Left ventricle myocardium inferior (tissue), 1 donor: ENCODE measurements at regions not wholly inside any gene's neighbourhood (a gene's known extent, or its start where the extent isn't known, plus 50 kb on each side); places are given as distances from the start of the nearest gene placed in this dataset.

Source experiments
- DNase-seq: peaks from one replicate; pipeline ENCODE4 v3.0.0-alpha.2; 2020
- H3K27ac ChIP-seq: fragments of 200-600 bp; replicated peaks from 2 replicates; pipeline ENCODE4 v1.8.0; 2021
- H3K27me3 ChIP-seq: fragments of 200-600 bp; 2 replicates; pipeline ENCODE4 v1.8.0; 2021; ENCODE audit warnings: low read depth
- H3K36me3 ChIP-seq: fragments of 200-600 bp; 2 replicates; pipeline ENCODE4 v1.8.0; 2021
- H3K4me1 ChIP-seq: fragments of 200-600 bp; 2 replicates; pipeline ENCODE4 v1.8.0; 2021
- H3K4me3 ChIP-seq: fragments of 200-600 bp; 2 replicates; pipeline ENCODE4 v1.8.0; 2021; ENCODE audit warnings: mild to moderate bottlenecking, moderate library complexity
- H3K9me3 ChIP-seq: fragments of 200-600 bp; replicated peaks from 2 replicates; pipeline ENCODE4 v1.8.0; 2021
- CTCF ChIP-seq: fragments of 200-600 bp; IDR thresholded peaks from 2 replicates; pipeline ENCODE4 v1.8.0; 2021; ENCODE audit warnings: antibody characterized with exemption, mild to moderate bottlenecking, borderline replicate concordance
- intact Hi-C: fragments of 100-400 bp; cut with micrococcal nuclease; formaldehyde crosslinking; loops from one replicate; pipeline ENCODE4 v1.11.0; 2022
- donor health status: DM: no; HTN: yes; CAD: no; lungs with severe emphysema.

- Histone ChIP-seq H3K4me3 (no peak overlapping the region), H3K9me3 (no peaks in the 10 kb centered on the region), H3K27ac (no peak overlapping the region), H3K4me1 (no peaks in the 10 kb centered on the region), H3K27me3 (no peaks in the 10 kb centered on the region), H3K36me3 (no peaks in the 10 kb centered on the region)
- no peak for TF ChIP-seq CTCF
- DNase-seq, result no peak
- intact Hi-C loops, result no loop called here
These were observed 156.2 kb upstream of the SPAG17 start for GRCh38 chr1:118340928-118341910.

- DNase-seq, result no peak
- H3K4me3 ChIP-seq, result no peak overlapping the region
- intact Hi-C loops, result no loop called here
- no peak overlapping the region for H3K27ac ChIP-seq
- no peak for TF ChIP-seq CTCF
- H3K36me3 ChIP-seq, result no peaks in the 10 kb centered on the region
- no peaks in the 10 kb centered on the region for H3K4me1 ChIP-seq
- H3K9me3 ChIP-seq, result no peaks in the 10 kb centered on the region
- H3K27me3 ChIP-seq, result no peaks in the 10 kb centered on the region
These were observed 154.5 kb upstream of the SPAG17 start for GRCh38 chr1:118339400-118340124.

DNA sequence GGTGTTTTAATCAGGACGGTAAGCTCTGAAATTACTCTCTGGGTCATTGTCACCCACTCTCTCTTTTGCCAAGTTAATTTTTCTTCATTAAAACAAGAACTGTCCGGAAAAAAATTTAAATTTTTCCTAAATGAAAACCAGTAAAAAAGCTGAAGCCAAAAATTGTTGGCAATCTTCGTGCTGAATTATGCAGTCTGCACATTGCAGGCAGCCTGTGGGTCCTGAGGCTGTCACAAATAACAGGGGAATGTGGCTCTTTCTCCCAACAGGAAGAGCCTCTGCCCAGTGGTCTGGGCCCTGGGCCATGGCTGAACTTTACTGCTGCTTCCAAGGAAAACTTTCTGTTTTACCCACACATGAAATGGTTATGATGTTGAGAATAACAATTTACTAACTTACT lies 153.9 kb upstream of the SPAG17 start:
- Histone ChIP-seq H3K4me1 (no peaks in the 10 kb centered on the region), H3K4me3 (no peak overlapping the region), H3K27me3 (no peaks in the 10 kb centered on the region), H3K36me3 (no peaks in the 10 kb centered on the region), H3K27ac (no peak overlapping the region), H3K9me3 (no peaks in the 10 kb centered on the region)
- no peak for TF ChIP-seq CTCF
- no peak for DNase-seq
- intact Hi-C loops, result no loop called here

GRCh38 chr1:118337346-118337745 lies 152.3 kb upstream of the SPAG17 start:
- no peak overlapping the region for H3K4me3 ChIP-seq
- no peak for TF ChIP-seq CTCF
- intact Hi-C loops, result no loop called here

DNA sequence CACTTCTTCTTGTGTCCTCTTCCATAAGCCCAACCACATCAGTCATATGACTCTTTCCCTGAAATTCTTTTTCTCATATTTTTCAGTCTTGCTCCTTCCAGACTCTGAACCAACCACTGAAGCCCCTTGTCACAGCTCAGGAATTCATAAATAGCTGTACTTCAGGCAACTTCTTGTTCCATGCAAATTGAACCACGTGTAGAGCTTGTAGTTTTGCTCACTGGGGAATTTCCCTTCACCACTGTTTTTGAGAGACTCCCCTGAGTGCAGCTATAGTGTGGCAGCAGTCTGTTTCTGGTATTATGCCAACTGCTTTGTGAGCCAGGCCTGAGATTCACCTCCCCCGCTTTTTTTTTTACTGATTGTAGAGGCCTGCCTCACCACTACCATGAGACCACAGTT lies 150.3 kb upstream of the SPAG17 start:
- intact Hi-C loops, result no loop called here
- Histone ChIP-seq H3K36me3 (no peaks in the 10 kb centered on the region), H3K4me3 (no peak overlapping the region), H3K4me1 (no peaks in the 10 kb centered on the region), H3K27ac (no peak overlapping the region), H3K9me3 (no peaks in the 10 kb centered on the region), H3K27me3 (no peaks in the 10 kb centered on the region)
- TF ChIP-seq CTCF, result no peak
- no peak for DNase-seq

More at GRCh38 chr1:118337346-118337745, 152.3 kb upstream of the SPAG17 start:
- H3K36me3 ChIP-seq, result no peaks in the 10 kb centered on the region
- H3K9me3 ChIP-seq, result no peaks in the 10 kb centered on the region
- H3K27me3 ChIP-seq, result no peaks in the 10 kb centered on the region
- no peak overlapping the region for H3K27ac ChIP-seq
- no peak for DNase-seq
- no peaks in the 10 kb centered on the region for H3K4me1 ChIP-seq
